CD14-positive monocyte (primary cell): ENCODE measurements at regions not wholly inside any gene's neighbourhood (a gene's known extent, or its start where the extent isn't known, plus 50 kb on each side); places are given as distances from the start of the nearest gene placed in this dataset.

ENCODE experiments used
- DNase-seq, 3 donors: peaks; one replicate each; pipeline ENCODE4 v3.0.0-alpha.2; 2011 to 2022
- H2AFZ ChIP-seq: 2 replicates; pipeline ENCODE4 v1.6.0; 2012; ENCODE audit warnings: mild to moderate bottlenecking, low read depth, low read length, inconsistent platforms; ENCODE audit not compliant: insufficient read depth, poor library complexity, severe bottlenecking
- H3K27ac ChIP-seq, 2 donors: 1 replicate in 1 of 2; 2 replicates in 1 of 2; pipeline ENCODE4 v1.5.1; 2012 to 2013; ENCODE audit warnings: low read length in 2 of 2, control low read depth in 1 of 2, inconsistent platforms in 1 of 2, low read depth in 1 of 2, mild to moderate bottlenecking in 1 of 2
- H3K27me3 ChIP-seq, 2 donors: one replicate each; pipeline versions ENCODE4 v1.6.0 to v1.6.1; 2011 to 2013; ENCODE audit warnings: low read length in 2 of 2; ENCODE audit not compliant: control insufficient read depth in 2 of 2, insufficient read depth in 2 of 2
- H3K36me3 ChIP-seq, 2 donors: replicated peaks in 1 of 2; 1 replicate in 1 of 2; 2 replicates in 1 of 2; pipeline versions ENCODE4 v1.5.1 to v1.6.1; 2012 to 2013; ENCODE audit warnings: low read length in 2 of 2, control low read depth in 1 of 2, inconsistent platforms in 1 of 2, mild to moderate bottlenecking in 1 of 2; ENCODE audit not compliant: insufficient read depth in 2 of 2, control insufficient read depth in 1 of 2
- H3K4me1 ChIP-seq, 2 donors: 1 replicate in 1 of 2; 2 replicates in 1 of 2; pipeline versions ENCODE4 v1.5.1 to v1.6.1; 2012 to 2013; ENCODE audit warnings: low read length in 2 of 2, control low read depth in 1 of 2, inconsistent platforms in 1 of 2, mild to moderate bottlenecking in 1 of 2, moderate library complexity in 1 of 2; ENCODE audit not compliant: insufficient read depth in 2 of 2, control insufficient read depth in 1 of 2
- H3K4me2 ChIP-seq: replicated peaks from 2 replicates; pipeline ENCODE3; 2012; ENCODE audit warnings: low read length, moderate library complexity, mild to moderate bottlenecking; ENCODE audit not compliant: poor library complexity, severe bottlenecking; ENCODE audit errors: extremely low read depth
- H3K4me3 ChIP-seq, 3 experiments: fragments of 200-600 bp in 1 of 3; sonication (generic) in 1 of 3; replicated peaks in 1 of 3; 1 replicate in 2 of 3; 2 replicates in 1 of 3; pipeline ENCODE4 v1.5.1; 2011 to 2013; ENCODE audit warnings: low read length in 3 of 3, mild to moderate bottlenecking in 3 of 3, control low read depth in 2 of 3, low read depth in 2 of 3, inconsistent platforms in 1 of 3, moderate library complexity in 1 of 3
- H3K79me2 ChIP-seq: 2 replicates; pipeline ENCODE4 v1.6.0; 2012; ENCODE audit warnings: mild to moderate bottlenecking, control low read depth, inconsistent platforms, low read length, moderate library complexity; ENCODE audit not compliant: insufficient read depth
- H3K9ac ChIP-seq: 2 replicates; pipeline ENCODE4 v1.6.0; 2017; ENCODE audit warnings: low read length, mild to moderate bottlenecking; ENCODE audit not compliant: insufficient read depth, poor library complexity, severe bottlenecking
- H3K9me3 ChIP-seq, 2 donors: replicated peaks in 1 of 2; 1 replicate in 1 of 2; 2 replicates in 1 of 2; pipeline versions ENCODE4 v1.5.1 to v1.6.1; 2012 to 2013; ENCODE audit warnings: low read length in 2 of 2, control low read depth in 1 of 2; ENCODE audit not compliant: control insufficient read depth in 1 of 2, insufficient read depth in 1 of 2
- H4K20me1 ChIP-seq: 2 replicates; pipeline ENCODE4 v1.6.0; 2012; ENCODE audit warnings: mild to moderate bottlenecking, low read length, control low read depth, moderate library complexity; ENCODE audit not compliant: insufficient read depth
- H3K27ac Mint-ChIP-seq, 7 donors: one replicate each; pipeline ENCODE4 v1.8.0; 2020; ENCODE audit warnings: mild to moderate bottlenecking in 7 of 7, mixed read lengths in 7 of 7, moderate library complexity in 6 of 7, inconsistent platforms in 2 of 7
- H3K27me3 Mint-ChIP-seq, 3 donors: one replicate each; pipeline ENCODE4 v1.8.0; 2021 to 2022; ENCODE audit warnings: low read depth in 3 of 3, mild to moderate bottlenecking in 3 of 3, mixed read lengths in 3 of 3, moderate library complexity in 3 of 3, inconsistent platforms in 1 of 3
- H3K36me3 Mint-ChIP-seq, 2 donors: one replicate each; pipeline ENCODE4 v1.8.0; 2020; ENCODE audit warnings: mixed read lengths in 2 of 2, inconsistent platforms in 1 of 2, mild to moderate bottlenecking in 1 of 2
- H3K4me1 Mint-ChIP-seq: one replicate; pipeline ENCODE4 v1.8.0; 2020; ENCODE audit warnings: mild to moderate bottlenecking, mixed read lengths
- H3K4me3 Mint-ChIP-seq, 2 donors: one replicate each; pipeline ENCODE4 v1.8.0; 2020; ENCODE audit warnings: mild to moderate bottlenecking in 2 of 2, mixed read lengths in 2 of 2, moderate library complexity in 1 of 2
- H3K9me3 Mint-ChIP-seq, 7 donors: one replicate each; pipeline ENCODE4 v1.8.0; 2020 to 2022; ENCODE audit warnings: mixed read lengths in 7 of 7, mild to moderate bottlenecking in 6 of 7, moderate library complexity in 6 of 7, inconsistent platforms in 2 of 7
- CTCF ChIP-seq: fragments of 200-600 bp; IDR thresholded peaks from one replicate; pipeline ENCODE4 v1.8.0; 2022; ENCODE audit warnings: antibody characterized with exemption, mild to moderate bottlenecking
- WGBS: methylation state at CpG from one replicate; pipeline ENCODE4 v1.1.5; 2013; ENCODE audit warnings: missing lambda C conversion rate; ENCODE audit not compliant: insufficient coverage; 5-methylcytosine and 5-hydroxymethylcytosine counted together
- intact Hi-C, 2 donors: fragments of 100-400 bp; cut with micrococcal nuclease; formaldehyde crosslinking; loops; one replicate each; pipeline versions ENCODE4 v1.15.0 to v1.15.1; 2023

- Mint-ChIP-seq H3K27ac (no peak overlapping the region), H3K4me1 (no peaks in the 10 kb centered on the region), H3K27me3 (peaks cover 0 to 5% (median 3%) of the 10 kb centered on the region in 3 donors), H3K9me3 (peaks cover 0 to 8% (median 0%) of the 10 kb centered on the region in 7 donors), H3K4me3 (no peak overlapping the region), H3K36me3 (no peaks in the 10 kb centered on the region)
- TF ChIP-seq CTCF, result no peak
- Histone ChIP-seq H3K4me1 (no peaks in the 10 kb centered on the region), H3K36me3 (no peaks in the 10 kb centered on the region), H3K27ac (no peak overlapping the region), H3K9ac (no peak overlapping the region), H3K79me2 (no peaks in the 10 kb centered on the region), H4K20me1 (no peaks in the 10 kb centered on the region), H2AFZ (no peak overlapping the region), H3K9me3 (peaks cover 4 to 5% of the 10 kb centered on the region in 2 donors), H3K4me3 (no peak overlapping the region), H3K4me2 (no peak overlapping the region), H3K27me3 (no peaks in the 10 kb centered on the region)
- intact Hi-C loops, result no loop called here
- no CpG with 5 or more reads among the region's 1 CpG for WGBS
- DNase-seq, result no peak
Measured at GRCh38 chr5:125775896-125776295, 647.3 kb upstream of the GRAMD2B start.

- Histone ChIP-seq H3K27me3 (no peaks in the 10 kb centered on the region), H3K9ac (no peak overlapping the region), H3K27ac (no peak overlapping the region), H3K79me2 (no peaks in the 10 kb centered on the region), H3K9me3 (peaks cover 4 to 5% of the 10 kb centered on the region in 2 donors), H3K4me2 (no peak overlapping the region), H3K4me3 (no peak overlapping the region), H3K36me3 (no peaks in the 10 kb centered on the region), H2AFZ (no peak overlapping the region), H3K4me1 (no peaks in the 10 kb centered on the region), H4K20me1 (no peaks in the 10 kb centered on the region)
- H3K27me3 Mint-ChIP-seq, result peaks cover 0 to 4% (median 3%) of the 10 kb centered on the region in 3 donors
- intact Hi-C loops, result no loop called here
- DNase-seq, result no peak
- no peak for TF ChIP-seq CTCF
- no peaks in the 10 kb centered on the region for H3K36me3 Mint-ChIP-seq
- peaks cover 0 to 8% (median 0%) of the 10 kb centered on the region in 7 donors for H3K9me3 Mint-ChIP-seq
- H3K4me1 Mint-ChIP-seq, result no peaks in the 10 kb centered on the region
- no peak overlapping the region for H3K4me3 Mint-ChIP-seq
- WGBS, result no CpG with 5 or more reads among the region's 3 CpGs
- H3K27ac Mint-ChIP-seq, result no peak overlapping the region
Measured at GRCh38 chr5:125776656-125777139, 646.5 kb upstream of the GRAMD2B start.
